Keratinocyte (primary cell): ENCODE measurements at regions not wholly inside any gene's neighbourhood (a gene's known extent, or its start where the extent isn't known, plus 50 kb on each side); places are given as distances from the start of the nearest gene placed in this dataset.
"Not testable (repeated sequence)": the region's sequence is repeated elsewhere in the genome, so short reads cannot be mapped to it uniquely, and the experiment has no call there.

Experiments
- DNase-seq: peaks from one replicate; pipeline ENCODE4 v3.0.0-alpha.2; 2011; ENCODE audit warnings: low read depth, missing footprints, low spot score
- FAIRE-seq: peaks from 2 replicates; lab custom pipeline; 2011; peaks lifted over from hg19 to GRCh38; lab: Jason Lieb, UNC
- H2AFZ ChIP-seq: 2 replicates; pipeline ENCODE4 v1.6.0; 2012; ENCODE audit warnings: low read length, control low read depth, inconsistent platforms; ENCODE audit not compliant: control insufficient read depth
- H3K27ac ChIP-seq: 2 replicates; pipeline ENCODE4 v1.5.1; 2011; ENCODE audit warnings: low read length; ENCODE audit not compliant: control insufficient read depth, insufficient read depth
- H3K27me3 ChIP-seq: 3 replicates; pipeline ENCODE4 v1.6.0; 2011; ENCODE audit warnings: low read length; ENCODE audit not compliant: control insufficient read depth, insufficient read depth; ENCODE audit errors: extremely low read depth
- H3K36me3 ChIP-seq, 2 experiments: 2 replicates in 1 of 2; 3 replicates in 1 of 2; pipeline ENCODE4 v1.5.1; 2011; ENCODE audit warnings: low read length in 2 of 2, mild to moderate bottlenecking in 1 of 2; ENCODE audit not compliant: control insufficient read depth in 2 of 2, insufficient read depth in 2 of 2; ENCODE audit errors: extremely low read depth in 1 of 2
- H3K4me1 ChIP-seq: 3 replicates; pipeline ENCODE4 v1.5.1; 2011; ENCODE audit warnings: low read length; ENCODE audit not compliant: control insufficient read depth, insufficient read depth; ENCODE audit errors: extremely low read depth
- H3K4me2 ChIP-seq: 3 replicates; pipeline ENCODE4 v1.6.0; 2011; ENCODE audit warnings: low read depth, low read length; ENCODE audit not compliant: control insufficient read depth, insufficient read depth; ENCODE audit errors: extremely low read depth
- H3K4me3 ChIP-seq, 3 experiments: fragments of 200-600 bp in 1 of 3; sonication (generic) in 1 of 3; 2 replicates in 2 of 3; 3 replicates in 1 of 3; pipeline ENCODE4 v1.5.1; 2011 to 2016; ENCODE audit warnings: low read length in 3 of 3, mild to moderate bottlenecking in 3 of 3, control low read depth in 2 of 3, inconsistent platforms in 1 of 3, low read depth in 1 of 3, mixed read lengths in 1 of 3, mixed run types in 1 of 3, moderate library complexity in 1 of 3; ENCODE audit not compliant: control insufficient read depth in 2 of 3, insufficient read depth in 2 of 3; ENCODE audit errors: extremely low read depth in 1 of 3
- H3K79me2 ChIP-seq: 2 replicates; pipeline ENCODE4 v1.6.0; 2012; ENCODE audit warnings: low read length; ENCODE audit not compliant: control insufficient read depth, insufficient read depth
- H3K9ac ChIP-seq: 3 replicates; pipeline ENCODE4 v1.6.0; 2011; ENCODE audit warnings: low read length; ENCODE audit not compliant: control insufficient read depth, insufficient read depth; ENCODE audit errors: extremely low read depth
- H3K9me1 ChIP-seq: 3 replicates; pipeline ENCODE4 v1.6.0; 2011; ENCODE audit warnings: low read length; ENCODE audit not compliant: control insufficient read depth, insufficient read depth; ENCODE audit errors: extremely low read depth
- H3K9me3 ChIP-seq: 2 replicates; pipeline ENCODE4 v1.5.1; 2012; ENCODE audit warnings: low read depth, low read length; ENCODE audit not compliant: control insufficient read depth
- H4K20me1 ChIP-seq: 3 replicates; pipeline ENCODE4 v1.6.0; 2011; ENCODE audit warnings: low read length; ENCODE audit not compliant: control insufficient read depth, insufficient read depth; ENCODE audit errors: extremely low read depth
- dilution Hi-C: fragments of 300-500 bp; cut with MboI; formaldehyde crosslinking; loops from one replicate; pipeline ENCODE4 v1.7.0; 2020; ENCODE audit warnings: low sequenced_read_pairs; ENCODE audit not compliant: extremely low pct_ligation_motif_present

GRCh38 chr2:111292232-111292968, 171.7 kb downstream of the BCL2L11 start:
- H3K27me3 ChIP-seq, dilution Hi-C loops, H3K9me1 ChIP-seq, H3K9me3 ChIP-seq, H3K36me3 ChIP-seq, H3K27ac ChIP-seq, H3K79me2 ChIP-seq, H4K20me1 ChIP-seq, H3K4me1 ChIP-seq, H3K9ac ChIP-seq, H2AFZ ChIP-seq, FAIRE-seq, H3K4me3 ChIP-seq, DNase-seq, H3K4me2 ChIP-seq: not testable (repeated sequence)

- FAIRE-seq, DNase-seq, H4K20me1 ChIP-seq, H3K27ac ChIP-seq, H3K9me3 ChIP-seq, H3K4me2 ChIP-seq, H3K79me2 ChIP-seq, H3K9me1 ChIP-seq, H2AFZ ChIP-seq, dilution Hi-C loops, H3K27me3 ChIP-seq, H3K9ac ChIP-seq, H3K36me3 ChIP-seq, H3K4me3 ChIP-seq, H3K4me1 ChIP-seq: not testable (repeated sequence)
Measured at GRCh38 chr2:111294699-111295098, 174.0 kb downstream of the BCL2L11 start.

DNA sequence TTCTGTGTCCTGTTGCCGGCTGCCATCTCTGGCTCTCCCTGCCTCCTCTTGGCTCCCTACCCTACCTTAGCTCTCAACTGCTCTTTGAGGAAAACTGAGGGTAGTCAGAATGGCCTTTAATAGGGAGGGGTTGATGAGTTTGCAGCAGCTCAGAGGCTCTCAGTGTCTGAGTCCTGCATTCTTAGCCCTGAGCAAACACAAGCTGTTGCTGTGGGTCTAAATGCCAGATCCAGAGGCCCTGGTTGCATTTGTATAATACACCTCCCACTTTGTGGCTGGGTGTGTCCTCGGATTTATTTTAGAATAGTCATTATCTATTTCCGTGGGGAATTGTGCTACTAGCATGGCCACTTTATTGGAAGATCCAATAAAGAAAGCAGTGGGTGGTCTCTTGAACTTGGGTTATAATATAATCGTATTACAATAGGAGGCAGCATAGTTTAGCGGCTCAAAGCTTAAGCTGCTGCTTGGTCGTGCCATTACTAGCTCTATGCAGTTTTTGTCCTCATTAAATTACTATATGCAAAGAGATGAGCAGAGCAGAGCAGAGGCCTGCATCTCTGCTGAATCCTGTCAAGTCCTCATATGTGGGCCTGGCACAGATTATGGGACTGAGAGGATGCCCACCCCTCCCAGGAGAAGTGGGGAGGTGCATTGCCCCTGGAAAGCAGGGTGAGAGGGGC, 175.5 kb downstream of the BCL2L11 start:
- FAIRE-seq, H3K9ac ChIP-seq, H3K4me3 ChIP-seq, H2AFZ ChIP-seq, dilution Hi-C loops, H3K4me1 ChIP-seq, H3K4me2 ChIP-seq, H3K27ac ChIP-seq, H3K36me3 ChIP-seq, H4K20me1 ChIP-seq, H3K9me3 ChIP-seq, DNase-seq, H3K27me3 ChIP-seq, H3K9me1 ChIP-seq, H3K79me2 ChIP-seq: not testable (repeated sequence)

DNA sequence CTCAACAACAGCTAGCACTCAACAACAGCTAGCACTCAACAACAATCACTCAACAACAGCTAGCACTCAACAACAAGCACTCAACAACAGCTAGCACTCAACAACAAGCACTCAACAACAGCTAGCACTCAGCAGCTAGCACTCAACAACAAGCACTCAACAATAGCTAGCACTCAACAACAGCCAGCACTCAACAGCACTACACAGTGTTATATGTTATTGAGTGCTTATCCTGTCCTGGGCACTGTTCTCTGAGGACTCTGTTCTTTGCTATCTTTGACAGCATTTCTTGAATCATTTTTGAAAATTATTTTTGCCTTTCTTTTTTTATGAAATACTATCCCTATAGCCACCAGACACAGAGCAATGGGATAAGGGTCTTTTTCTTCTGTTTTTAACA, 176.4 kb downstream of the BCL2L11 start:
- FAIRE-seq, dilution Hi-C loops, H3K9ac ChIP-seq, H4K20me1 ChIP-seq, H3K9me1 ChIP-seq, H3K36me3 ChIP-seq, H3K27ac ChIP-seq, DNase-seq, H3K4me3 ChIP-seq, H3K4me2 ChIP-seq, H3K27me3 ChIP-seq, H3K9me3 ChIP-seq, H3K79me2 ChIP-seq, H3K4me1 ChIP-seq, H2AFZ ChIP-seq: not testable (repeated sequence)

GRCh38 chr2:111298927-111299326, 178.2 kb downstream of the BCL2L11 start:
- H3K4me1 ChIP-seq, H4K20me1 ChIP-seq, H3K4me3 ChIP-seq, H3K27me3 ChIP-seq, H3K9ac ChIP-seq, H3K79me2 ChIP-seq, H3K9me3 ChIP-seq, DNase-seq, H2AFZ ChIP-seq, H3K27ac ChIP-seq, H3K9me1 ChIP-seq, H3K36me3 ChIP-seq, FAIRE-seq, H3K4me2 ChIP-seq, dilution Hi-C loops: not testable (repeated sequence)
